HG03442 (cell line): ENCODE measurements at regions not wholly inside any gene's neighbourhood (a gene's known extent, or its start where the extent isn't known, plus 50 kb on each side); places are given as distances from the start of the nearest gene placed in this dataset.

Source experiments
- ATAC-seq: cut with Tn5 transposase; IDR thresholded peaks from one replicate; pipeline ENCODE4 v1.9.1; 2021; ENCODE audit warnings: mild to moderate bottlenecking, moderate library complexity; ENCODE audit not compliant: unreplicated experiment

GRCh38 chr15:35757765-35758164, 211.8 kb upstream of the DPH6 start:
- no peak for ATAC-seq

DNA sequence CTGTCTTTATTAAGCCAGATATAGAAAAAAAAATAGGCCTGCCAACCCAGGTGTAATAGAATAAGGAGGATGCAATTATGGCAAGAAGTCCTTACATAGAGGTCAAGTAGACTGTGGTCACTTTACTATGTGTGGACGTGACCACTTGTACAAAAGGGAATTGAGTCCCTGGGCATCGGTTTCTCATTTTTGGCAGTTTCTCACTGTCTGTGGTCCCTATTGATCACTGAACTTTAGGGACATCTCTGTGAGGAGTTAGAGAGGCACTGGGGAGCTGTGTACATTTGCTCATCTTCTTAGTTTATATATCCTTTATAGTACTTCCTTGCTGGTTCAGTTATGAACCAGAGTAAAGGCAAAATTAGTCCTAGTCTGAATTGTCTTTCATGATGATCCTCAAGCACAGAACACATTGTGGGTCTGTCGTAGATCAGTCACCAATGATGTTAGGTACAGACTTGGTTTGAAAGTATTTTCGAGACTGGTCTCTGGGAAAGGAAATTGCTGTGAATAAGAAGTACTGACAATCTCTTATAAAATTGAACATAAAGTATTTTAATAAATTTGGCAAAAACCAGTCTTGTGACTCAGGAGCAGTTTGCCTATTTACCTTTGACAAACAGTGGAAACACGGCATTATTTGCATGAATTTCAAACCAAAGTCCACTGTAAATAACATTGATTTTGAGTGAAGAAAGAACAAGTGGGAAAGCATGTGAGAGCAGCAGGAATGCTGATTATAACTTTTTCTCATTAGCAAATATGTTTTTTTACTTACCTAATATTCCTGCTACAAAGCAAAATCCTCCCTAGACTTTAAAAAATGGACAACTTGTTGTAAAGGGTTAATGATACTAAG, 218.9 kb upstream of the DPH6 start:
- ATAC-seq = no peak

GRCh38 chr15:35768949-35769348, 223.0 kb upstream of the DPH6 start:
- no peak for ATAC-seq

DNA sequence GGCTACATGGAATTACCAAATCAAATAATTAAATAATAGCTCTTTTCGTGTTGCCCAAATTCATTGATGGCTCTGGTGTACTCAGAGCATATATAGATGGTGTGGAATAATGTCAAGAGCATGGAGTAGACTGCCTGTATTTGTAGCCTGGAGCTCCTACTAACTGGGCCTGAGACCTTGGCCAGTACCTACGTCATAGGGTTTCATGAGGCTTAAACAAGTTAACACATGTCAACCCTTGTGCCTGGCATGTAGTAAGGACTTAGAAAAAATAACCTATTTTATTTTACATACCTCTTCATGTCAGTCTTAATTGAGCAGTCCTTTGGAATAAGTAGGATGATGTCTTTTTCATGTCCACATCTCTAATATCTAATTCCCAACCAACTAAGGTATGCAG, 223.7 kb upstream of the DPH6 start:
- no peak for ATAC-seq

- ATAC-seq = no peak
These were observed 225.9 kb upstream of the DPH6 start for GRCh38 chr15:35771746-35772442.

DNA sequence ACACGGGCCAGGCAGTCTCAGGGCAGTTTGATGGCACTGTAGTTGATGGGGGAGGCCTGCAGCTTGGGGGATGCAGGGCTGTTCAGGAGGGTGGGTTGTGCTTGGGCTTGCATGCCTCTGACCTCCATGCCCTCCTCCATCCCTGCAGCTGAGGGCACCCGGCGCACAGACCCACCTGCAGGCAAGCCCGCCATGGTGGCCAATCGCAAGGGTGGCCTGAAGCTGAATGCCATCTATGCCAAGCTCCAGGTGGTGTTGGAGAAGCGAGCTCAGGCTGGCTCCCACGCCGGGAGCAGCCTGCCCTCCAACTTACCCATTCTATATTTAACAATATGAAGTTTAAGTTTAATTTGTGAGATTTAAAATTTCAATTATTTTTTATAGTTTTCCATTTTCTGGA, 228.7 kb upstream of the DPH6 start:
- ATAC-seq = no peak

DNA sequence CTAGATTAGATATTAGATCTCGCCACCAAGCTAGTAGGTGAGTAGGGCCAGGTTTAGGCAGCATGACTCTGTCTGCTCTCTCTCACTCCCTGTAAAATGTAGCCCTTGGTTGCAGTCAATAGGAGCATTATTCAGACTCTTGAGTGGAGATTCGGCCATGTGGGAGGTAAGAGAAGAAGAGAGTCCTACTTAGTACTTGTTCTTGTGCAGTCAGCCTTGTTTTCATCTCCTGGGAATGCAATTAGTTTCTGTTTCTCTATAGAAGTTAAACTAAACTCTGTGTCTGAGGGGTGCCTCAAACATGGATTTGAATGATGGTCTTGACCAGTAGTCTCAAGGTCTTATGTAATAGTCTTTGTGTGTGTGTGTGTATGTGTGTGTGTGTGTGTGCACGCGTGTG, 229.5 kb upstream of the DPH6 start:
- ATAC-seq = no peak

- no peak for ATAC-seq
These were observed 231.1 kb upstream of the DPH6 start for GRCh38 chr15:35777061-35777460.

GRCh38 chr15:35783203-35783602, 237.2 kb upstream of the DPH6 start:
- no peak for ATAC-seq

DNA sequence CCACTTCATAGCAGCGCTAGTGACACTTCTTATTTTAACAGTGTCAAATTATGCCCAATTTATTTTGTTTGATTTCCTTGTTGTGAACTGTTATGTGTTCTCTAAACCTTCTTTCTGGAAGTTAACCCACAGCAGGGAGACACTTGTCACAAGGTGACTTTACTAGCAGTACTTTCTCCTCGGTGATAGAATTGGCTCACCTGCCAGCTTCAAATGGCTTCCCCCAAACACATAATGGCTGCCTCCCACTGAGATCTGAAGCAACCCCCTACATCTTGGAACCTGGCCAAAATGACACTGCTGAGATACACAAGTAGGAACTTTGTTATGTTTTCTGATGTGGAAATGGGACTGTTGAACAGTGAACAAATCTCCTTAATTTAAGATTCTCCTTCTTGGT, 238.8 kb upstream of the DPH6 start:
- ATAC-seq = no peak

DNA sequence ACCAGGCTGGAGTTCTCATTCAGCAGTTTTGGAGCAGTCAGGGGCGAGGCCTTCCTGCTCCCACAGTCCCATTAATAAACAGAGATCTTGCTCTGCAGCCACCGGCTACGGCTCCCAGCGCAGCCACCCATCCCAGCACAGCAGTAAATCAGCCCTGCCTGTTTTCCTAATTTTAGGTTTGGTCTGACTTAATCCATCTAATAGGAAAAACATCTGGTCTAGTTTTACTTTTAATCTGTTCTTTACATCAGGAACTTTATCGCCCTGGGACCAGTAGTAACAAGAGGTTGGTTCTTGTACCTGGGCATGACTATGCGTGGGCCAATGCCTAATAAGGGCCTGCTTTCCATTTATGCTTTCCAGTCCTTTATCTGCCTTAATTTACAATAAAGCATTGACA, 264.0 kb upstream of the DPH6 start:
- no peak for ATAC-seq

- ATAC-seq = no peak
These were observed 267.6 kb upstream of the DPH6 start for GRCh38 chr15:35813573-35813972.

DNA sequence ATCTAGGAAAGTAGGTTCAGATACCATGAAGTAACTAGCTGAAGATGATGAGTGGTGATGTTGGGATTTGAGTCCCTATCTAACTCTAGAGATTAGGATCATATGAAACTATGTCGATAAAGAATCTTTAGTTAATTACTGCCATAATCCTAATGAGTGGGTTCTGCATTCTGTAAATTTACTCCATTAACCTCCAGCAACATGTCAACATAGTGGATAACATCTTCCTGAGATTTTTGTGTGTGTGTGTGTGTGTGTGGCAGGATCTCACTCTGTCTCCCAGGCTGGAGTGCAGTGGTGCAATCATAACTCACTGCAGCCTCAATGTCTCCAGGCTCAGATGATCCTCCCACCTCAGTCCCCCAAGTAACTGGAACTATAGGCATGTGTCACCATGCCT, 272.9 kb upstream of the DPH6 start:
- no peak for ATAC-seq

- ATAC-seq = no peak
These were observed 276.2 kb upstream of the DPH6 start for GRCh38 chr15:35822153-35822552.

- ATAC-seq = no peak
These were observed 281.2 kb upstream of the DPH6 start for GRCh38 chr15:35827141-35827540.

DNA sequence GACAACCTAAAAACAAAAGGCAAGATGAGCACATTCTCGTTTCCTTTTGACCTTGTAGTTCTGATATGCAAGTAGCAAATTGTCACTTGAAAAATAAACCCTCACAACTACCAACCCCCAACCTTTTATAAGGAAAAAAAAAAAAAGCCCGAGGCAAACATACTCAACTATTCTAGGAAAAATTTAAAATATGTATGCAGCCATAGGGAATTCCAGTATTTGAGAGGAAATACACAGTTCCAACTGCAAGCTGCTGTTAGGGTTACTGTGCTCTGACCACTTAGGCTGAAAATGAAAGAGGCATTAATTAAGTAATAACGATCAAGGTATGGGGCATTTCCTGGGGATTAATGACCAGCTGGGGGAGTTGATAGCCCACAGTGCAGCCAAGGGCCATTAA, 281.9 kb upstream of the DPH6 start:
- no peak for ATAC-seq

DNA sequence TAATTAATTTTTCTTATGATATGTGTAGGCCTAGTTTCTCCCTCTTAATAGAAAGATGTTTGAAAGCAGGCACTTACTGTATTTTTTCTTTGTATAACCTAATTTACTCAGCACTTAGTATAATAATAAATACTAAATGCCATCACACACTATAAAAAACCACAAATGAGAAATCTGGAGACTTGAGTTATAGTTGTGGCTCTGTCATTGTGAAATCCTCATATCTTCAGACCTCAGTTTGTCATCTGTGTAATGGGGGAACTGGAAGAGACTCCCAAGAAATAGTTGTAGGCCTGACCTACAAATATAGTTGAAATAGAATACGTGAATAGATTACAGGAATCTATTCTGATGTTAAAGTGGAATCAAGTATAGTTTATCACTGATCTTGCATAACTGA, 287.6 kb upstream of the DPH6 start:
- no peak for ATAC-seq

DNA sequence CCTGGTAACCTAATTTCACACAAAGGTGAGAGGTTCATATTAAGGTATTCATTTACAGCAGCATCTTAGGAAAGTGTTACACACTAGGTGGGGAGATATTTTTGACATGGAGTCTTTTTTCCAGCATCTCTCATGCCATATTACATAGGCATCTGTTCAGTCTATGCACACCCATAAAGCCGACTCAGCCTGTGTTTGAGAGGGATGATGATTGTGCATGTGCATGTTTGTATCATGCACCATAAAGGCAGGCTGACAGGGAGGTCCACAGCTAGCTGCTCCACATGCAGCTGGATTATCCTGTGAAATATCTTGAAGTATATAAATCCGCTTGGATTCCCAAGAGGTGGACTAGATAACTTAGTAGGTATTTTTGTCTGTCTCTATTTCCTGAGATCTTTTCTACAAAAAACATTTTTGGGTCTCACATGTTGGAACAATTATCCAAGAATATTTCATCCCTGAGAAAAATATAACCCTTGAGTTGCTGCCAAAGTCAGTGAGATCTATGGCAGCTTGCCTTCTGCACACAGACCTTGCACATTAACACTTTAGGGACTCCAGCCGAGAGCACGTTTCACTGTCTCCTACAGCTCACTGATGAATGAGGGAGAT, 288.4 kb upstream of the DPH6 start:
- ATAC-seq = no peak

- ATAC-seq = no peak
These were observed 288.9 kb upstream of the DPH6 start for GRCh38 chr15:35834866-35835265.

DNA sequence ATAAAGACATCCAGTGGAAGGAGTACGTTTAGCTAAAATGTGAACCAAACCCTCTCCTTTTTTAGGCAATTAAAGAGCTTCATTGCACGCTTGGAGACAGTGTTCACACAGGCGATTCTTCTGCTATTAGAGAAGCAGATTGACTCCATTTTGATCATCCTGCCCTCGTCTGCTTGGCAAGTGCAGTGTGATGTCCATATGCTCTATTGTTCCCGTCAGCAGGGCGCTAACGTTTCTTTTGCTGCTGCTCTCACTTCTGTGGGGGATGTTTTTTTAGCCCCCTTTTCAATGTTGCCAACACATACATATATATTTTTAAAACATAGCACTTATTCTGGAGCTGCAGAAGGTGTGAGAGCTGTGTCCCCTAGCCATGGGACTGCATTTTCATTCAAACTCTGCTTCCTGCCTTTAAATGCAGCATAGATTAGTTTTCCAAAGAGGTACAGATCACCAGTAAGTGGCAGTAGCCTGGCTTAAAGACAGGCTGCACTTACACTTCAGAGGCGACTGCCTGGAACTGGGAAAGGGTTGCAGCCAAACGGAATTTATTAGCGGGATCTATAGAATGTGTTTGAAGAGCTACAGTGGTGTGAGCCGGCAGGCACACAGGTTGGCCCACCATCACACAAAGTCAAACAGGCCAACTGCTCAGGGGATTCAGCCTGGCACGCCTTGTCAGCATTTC, 292.6 kb upstream of the DPH6 start:
- ATAC-seq = no peak

DNA sequence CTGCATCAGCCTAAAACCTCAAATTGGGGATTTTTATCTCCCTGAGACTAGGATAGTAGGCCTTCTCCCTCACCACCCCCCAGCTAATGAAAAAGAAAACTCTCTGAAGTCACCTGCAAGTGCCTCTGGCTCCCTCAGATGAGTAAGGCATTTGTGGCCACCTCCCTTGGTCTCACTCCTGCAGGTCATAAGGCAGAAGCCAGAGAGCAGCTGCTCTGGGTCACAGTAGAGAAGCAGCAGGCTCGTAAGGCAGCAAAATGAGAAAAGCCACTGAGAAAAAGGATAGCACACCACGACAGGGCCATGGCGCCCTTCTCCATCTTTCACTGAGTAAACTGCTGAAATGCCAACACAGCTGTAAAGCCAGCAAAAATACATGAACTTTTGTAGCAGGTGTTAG, 296.7 kb upstream of the DPH6 start:
- no peak for ATAC-seq
